Thyroid gland (tissue), 4 donors: ENCODE measurements at regions not wholly inside any gene's neighbourhood (a gene's known extent, or its start where the extent isn't known, plus 50 kb on each side); places are given as distances from the start of the nearest gene placed in this dataset.

Source experiments
- DNase-seq, 2 donors: peaks; one replicate each; pipeline ENCODE4 v3.0.0-alpha.2; 2019
- H3K27ac ChIP-seq, 3 donors: fragments of 200-600 bp; sonication (generic); 1 replicate in 2 of 3; 2 replicates in 1 of 3; pipeline ENCODE4 v1.5.1; 2016 to 2019; ENCODE audit warnings: mild to moderate bottlenecking in 1 of 3, moderate library complexity in 1 of 3
- H3K27me3 ChIP-seq: fragments of 200-600 bp; sonication (generic); one replicate; pipeline ENCODE4 v1.5.1; 2019
- H3K36me3 ChIP-seq, 2 donors: fragments of 200-600 bp; sonication (generic); one replicate each; pipeline ENCODE4 v1.5.1; 2016 to 2019
- H3K4me1 ChIP-seq, 2 donors: fragments of 200-600 bp; sonication (generic); one replicate each; pipeline ENCODE4 v1.5.1; 2017 to 2019
- H3K4me3 ChIP-seq, 3 donors: fragments of 200-600 bp; sonication (generic); replicated peaks in 1 of 3; 1 replicate in 2 of 3; 2 replicates in 1 of 3; pipeline ENCODE4 v1.5.1; 2016; ENCODE audit warnings: mild to moderate bottlenecking in 1 of 3
- H3K9me3 ChIP-seq: fragments of 200-600 bp; sonication (generic); one replicate; pipeline ENCODE4 v1.5.1; 2017
- CTCF ChIP-seq, 6 experiments: fragments of 200-600 bp in 3 of 6; fragments of 450-650 bp in 3 of 6; sonication (generic) in 3 of 6; IDR thresholded peaks; one replicate each; pipeline ENCODE4 v1.5.1; 2016 to 2019; ENCODE audit warnings: antibody characterized with exemption in 6 of 6, mild to moderate bottlenecking in 2 of 6, inconsistent platforms in 1 of 6, moderate library complexity in 1 of 6
- POLR2A ChIP-seq, 2 donors: fragments of 450-650 bp; IDR thresholded peaks; one replicate each; pipeline ENCODE4 v1.6.1; 2017; ENCODE audit warnings: antibody characterized with exemption in 2 of 2, mild to moderate bottlenecking in 2 of 2, moderate library complexity in 1 of 2
- WGBS, 2 donors: methylation state at CpG; one replicate each; pipeline ENCODE4 v1.1.5; 2017; 5-methylcytosine and 5-hydroxymethylcytosine counted together
- intact Hi-C: fragments of 100-400 bp; cut with DNase I; formaldehyde crosslinking; loops from one replicate; pipeline ENCODE4 v1.15.1; 2023

GRCh38 chr3:72480366-72480765 is 367.9 kb downstream of the SHQ1 start:
- Histone ChIP-seq H3K27ac (no peak overlapping the region), H3K4me1 (no peaks in the 10 kb centered on the region), H3K4me3 (no peak overlapping the region), H3K27me3 (no peaks in the 10 kb centered on the region), H3K36me3 (no peaks in the 10 kb centered on the region), H3K9me3 (no peaks in the 10 kb centered on the region)
- intact Hi-C loops: no loop called here
- TF ChIP-seq CTCF (IDR thresholded peaks at IDR 0.05): no peak
- no peak for TF ChIP-seq POLR2A (IDR thresholded peaks at IDR 0.05)
- DNase-seq: no peak

GRCh38 chr3:72479651-72480215 is 368.5 kb downstream of the SHQ1 start:
- no peak for TF ChIP-seq CTCF (IDR thresholded peaks at IDR 0.05)
- no peaks in the 10 kb centered on the region for H3K9me3 ChIP-seq
- no peak overlapping the region for H3K27ac ChIP-seq
- H3K27me3 ChIP-seq: no peaks in the 10 kb centered on the region
- DNase-seq: no peak
- no peaks in the 10 kb centered on the region for H3K4me1 ChIP-seq
- H3K36me3 ChIP-seq: no peaks in the 10 kb centered on the region
- 92 to 100% methylated on average over 2 of the region's 2 CpGs for WGBS, 2 donors
- intact Hi-C loops: no loop called here
- no peak overlapping the region for H3K4me3 ChIP-seq

- Histone ChIP-seq H3K4me3 (no peak overlapping the region), H3K27me3 (no peaks in the 10 kb centered on the region), H3K27ac (no peak overlapping the region), H3K36me3 (no peaks in the 10 kb centered on the region), H3K9me3 (no peaks in the 10 kb centered on the region), H3K4me1 (no peaks in the 10 kb centered on the region)
- DNase-seq: no peak
- no peak for TF ChIP-seq POLR2A (IDR thresholded peaks at IDR 0.05)
- intact Hi-C loops: no loop called here
Measured at GRCh38 chr3:72476139-72476483, 372.1 kb downstream of the SHQ1 start.

GRCh38 chr3:72475258-72476138 is 372.7 kb downstream of the SHQ1 start:
- Histone ChIP-seq H3K9me3 (no peaks in the 10 kb centered on the region), H3K27me3 (no peaks in the 10 kb centered on the region), H3K4me1 (no peaks in the 10 kb centered on the region), H3K36me3 (no peaks in the 10 kb centered on the region), H3K27ac (no peak overlapping the region), H3K4me3 (no peak overlapping the region)
- TF ChIP-seq POLR2A (IDR thresholded peaks at IDR 0.05) (no peak), CTCF (IDR thresholded peaks at IDR 0.05) (no peak)
- 88 to 89% methylated on average over 8 of the region's 8 CpGs for WGBS, 2 donors
- intact Hi-C loops: no loop called here
- DNase-seq: no peak

GRCh38 chr3:72474775-72475174 is 373.5 kb downstream of the SHQ1 start:
- WGBS, 2 donors: 96 to 97% methylated on average over 4 of the region's 4 CpGs
- Histone ChIP-seq H3K4me3 (no peak overlapping the region), H3K9me3 (no peaks in the 10 kb centered on the region), H3K36me3 (no peaks in the 10 kb centered on the region), H3K4me1 (no peaks in the 10 kb centered on the region), H3K27ac (no peak overlapping the region), H3K27me3 (no peaks in the 10 kb centered on the region)
- no peak for TF ChIP-seq CTCF (IDR thresholded peaks at IDR 0.05)
- no peak for TF ChIP-seq POLR2A (IDR thresholded peaks at IDR 0.05)
- no peak for DNase-seq
- intact Hi-C loops: no loop called here
